Neural cell (in vitro differentiated cells): ENCODE measurements at regions not wholly inside any gene's neighbourhood (a gene's known extent, or its start where the extent isn't known, plus 50 kb on each side); places are given as distances from the start of the nearest gene placed in this dataset.

Source experiments
- H2AFZ ChIP-seq: fragments of 200-600, 300-800 bp; sonication (generic), shearing (Covaris generic); 2 replicates; pipeline ENCODE4 v1.6.0; 2014; ENCODE audit warnings: low read depth, mild to moderate bottlenecking, antibody characterized with exemption, low read length, moderate library complexity
- H3F3A ChIP-seq: fragments of 200-600 bp; shearing (Covaris generic); 2 replicates; pipeline ENCODE4 v1.6.1; 2016; ENCODE audit warnings: mild to moderate bottlenecking, moderate library complexity, mixed read lengths, antibody characterized with exemption, low read length; ENCODE audit not compliant: insufficient read depth, poor library complexity, severe bottlenecking
- H3K27ac ChIP-seq: fragments of 200-600, 300-800 bp; sonication (generic), shearing (Covaris generic); 2 replicates; pipeline ENCODE4 v1.5.1; 2014; ENCODE audit warnings: mild to moderate bottlenecking, low read length, moderate library complexity
- H3K27me3 ChIP-seq: fragments of 300-800, 200-600 bp; sonication (generic), shearing (Covaris generic); 2 replicates; pipeline ENCODE4 v1.6.0; 2014; ENCODE audit warnings: mild to moderate bottlenecking, low read depth, low read length, moderate library complexity; ENCODE audit not compliant: insufficient read depth
- H3K36me3 ChIP-seq: fragments of 300-800, 200-600 bp; sonication (generic), shearing (Covaris generic); 2 replicates; pipeline ENCODE4 v1.5.1; 2014; ENCODE audit warnings: mild to moderate bottlenecking, antibody characterized with exemption, low read length, moderate library complexity; ENCODE audit not compliant: insufficient read depth
- H3K4me2 ChIP-seq: fragments of 300-800, 200-600 bp; sonication (generic), shearing (Covaris generic); 2 replicates; pipeline ENCODE4 v1.6.0; 2014; ENCODE audit warnings: mild to moderate bottlenecking, low read length
- H3K4me3 ChIP-seq: fragments of 300-800, 200-600 bp; sonication (generic), shearing (Covaris generic); 2 replicates; pipeline ENCODE4 v1.5.1; 2014; ENCODE audit warnings: mild to moderate bottlenecking, low read length, moderate library complexity
- H3K79me2 ChIP-seq: fragments of 200-600 bp; shearing (Covaris generic); replicated peaks from 2 replicates; pipeline ENCODE4 v1.6.0; 2014; ENCODE audit warnings: mild to moderate bottlenecking, low read length, moderate library complexity; ENCODE audit not compliant: insufficient read depth
- H3K9ac ChIP-seq: fragments of 300-800, 200-600 bp; sonication (generic), shearing (Covaris generic); 2 replicates; pipeline ENCODE4 v1.6.1; 2016; ENCODE audit warnings: mild to moderate bottlenecking, low read length, mixed read lengths
- H3K9me2 ChIP-seq: fragments of 200-600 bp; shearing (Covaris generic); 2 replicates; pipeline ENCODE4 v1.6.1; 2016; ENCODE audit warnings: mild to moderate bottlenecking, low read length, mixed read lengths; ENCODE audit not compliant: insufficient read depth
- H3K9me3 ChIP-seq: fragments of 200-600, 300-800 bp; sonication (generic), shearing (Covaris generic); 2 replicates; pipeline ENCODE4 v1.6.1; 2016; ENCODE audit warnings: mild to moderate bottlenecking, mixed run types, low read length, moderate library complexity, mixed read lengths
- H4K20me1 ChIP-seq: fragments of 200-600 bp; shearing (Covaris generic); 2 replicates; pipeline ENCODE4 v1.6.1; 2016; ENCODE audit warnings: mild to moderate bottlenecking, mixed run types; ENCODE audit not compliant: insufficient read depth
- CTCF ChIP-seq: fragments of 450-650 bp; IDR thresholded peaks from 2 replicates; pipeline ENCODE4 v1.5.1; 2014; ENCODE audit warnings: antibody characterized with exemption, mild to moderate bottlenecking, moderate library complexity; ENCODE audit not compliant: poor library complexity, severe bottlenecking
- EP300 ChIP-seq: fragments of 450-650 bp; conservative IDR thresholded peaks from 2 replicates; pipeline ENCODE4 v1.6.1; 2014; ENCODE audit warnings: antibody characterized with exemption, mild to moderate bottlenecking, moderate library complexity; ENCODE audit not compliant: poor library complexity, severe bottlenecking
- EZH2 ChIP-seq: fragments of 200-600, 300-800 bp; shearing (Covaris generic), sonication (generic); IDR thresholded peaks from 2 replicates; pipeline ENCODE4 v1.6.1; 2014; ENCODE audit warnings: antibody characterized with exemption, low read length, borderline replicate concordance, mild to moderate bottlenecking; ENCODE audit not compliant: insufficient read depth, poor library complexity, severe bottlenecking
- MXI1 ChIP-seq: fragments of 450-650 bp; conservative IDR thresholded peaks from 2 replicates; pipeline ENCODE4 v1.6.1; 2014; ENCODE audit warnings: antibody characterized with exemption, mild to moderate bottlenecking; ENCODE audit not compliant: poor library complexity, severe bottlenecking
- POLR2AphosphoS5 ChIP-seq: IDR thresholded peaks from 2 replicates; pipeline ENCODE4 v1.6.1; 2012
- RAD21 ChIP-seq: fragments of 450-650 bp; conservative IDR thresholded peaks from 2 replicates; pipeline ENCODE4 v1.6.1; 2014; ENCODE audit warnings: antibody characterized with exemption, mild to moderate bottlenecking, moderate library complexity
- REST ChIP-seq: IDR thresholded peaks from 2 replicates; pipeline ENCODE4 v1.6.1; 2012; ENCODE audit warnings: borderline replicate concordance
- SMC3 ChIP-seq: fragments of 450-650 bp; conservative IDR thresholded peaks from 2 replicates; pipeline ENCODE4 v1.6.1; 2014; ENCODE audit warnings: antibody characterized with exemption, mild to moderate bottlenecking, moderate library complexity; ENCODE audit not compliant: poor library complexity
- TAF1 ChIP-seq: IDR thresholded peaks from 2 replicates; pipeline ENCODE4 v1.6.1; 2012; ENCODE audit warnings: low read depth

- Histone ChIP-seq H3K36me3 (no peaks in the 10 kb centered on the region), H3K4me3 (no peak overlapping the region), H3K9me3 (no peaks in the 10 kb centered on the region), H3K9ac (no peak overlapping the region), H3F3A (no peaks in the 10 kb centered on the region), H2AFZ (no peak overlapping the region), H3K4me2 (no peak overlapping the region), H3K9me2 (no peaks in the 10 kb centered on the region), H3K79me2 (no peaks in the 10 kb centered on the region), H3K27me3 (no peaks in the 10 kb centered on the region), H4K20me1 (no peaks in the 10 kb centered on the region), H3K27ac (no peak overlapping the region)
- no peak for TF ChIP-seq EZH2
- no peak for TF ChIP-seq SMC3
- no peak for TF ChIP-seq POLR2AphosphoS5
- TF ChIP-seq EP300, result no peak
- TF ChIP-seq TAF1, result no peak
- TF ChIP-seq RAD21, result no peak
- no peak for TF ChIP-seq CTCF
- TF ChIP-seq MXI1, result no peak
- TF ChIP-seq REST, result no peak
These were observed 224.8 kb upstream of the TEX13C start for GRCh38 chrX:125094901-125095300.

- TF ChIP-seq CTCF (no peak), MXI1 (no peak), EZH2 (no peak), SMC3 (no peak), EP300 (no peak), RAD21 (no peak)
- H3F3A ChIP-seq, result no peaks in the 10 kb centered on the region
- no peak overlapping the region for H2AFZ ChIP-seq
- H3K4me3 ChIP-seq, result no peak overlapping the region
- no peak overlapping the region for H3K4me2 ChIP-seq
- H3K79me2 ChIP-seq, result no peaks in the 10 kb centered on the region
- no peaks in the 10 kb centered on the region for H4K20me1 ChIP-seq
- H3K9ac ChIP-seq, result no peak overlapping the region
- no peaks in the 10 kb centered on the region for H3K9me3 ChIP-seq
- no peaks in the 10 kb centered on the region for H3K9me2 ChIP-seq
- no peak overlapping the region for H3K27ac ChIP-seq
- H3K36me3 ChIP-seq, result no peaks in the 10 kb centered on the region
- H3K27me3 ChIP-seq, result no peaks in the 10 kb centered on the region
These were observed 223.2 kb upstream of the TEX13C start for GRCh38 chrX:125096469-125096868.
